HCT116 (cell line): ENCODE measurements at regions not wholly inside any gene's neighbourhood (a gene's known extent, or its start where the extent isn't known, plus 50 kb on each side); places are given as distances from the start of the nearest gene placed in this dataset.

ENCODE experiments used
- ATAC-seq: fragments of 200-7000 bp; cut with Tn5 transposase; 2 replicates; pipeline ENCODE4 v1.9.1; 2020; ENCODE audit warnings: mild to moderate bottlenecking, moderate library complexity
- BruUV-seq: library from RNA; stranded (reverse); fragments of 400-500 nt; replicated peaks from 2 replicates; lab custom pipeline; 2021; lab: Mats Ljungman, UMichigan
- CTCF ChIA-PET: fragments of 300-600 bp; sonication (Branson Sonifier 250); formaldehyde crosslinking; loops from one replicate; lab custom pipeline; 2021; ENCODE audit warnings: antibody characterized with exemption; lab: Charles Lee
- POLR2A ChIA-PET: fragments of 300-600, 350-600 bp; sonication (Branson Sonifier 250); formaldehyde crosslinking; loops from one replicate; lab custom pipeline; 2021; ENCODE audit warnings: antibody characterized with exemption; lab: Charles Lee
- RAD21 ChIA-PET, 2 experiments: fragments of 300-600 bp; sonication (Branson Sonifier 250); formaldehyde crosslinking; loops; one replicate each; lab custom pipeline; 2023; ENCODE audit warnings: low total read pairs in 2 of 2; ENCODE audit not compliant: uncharacterized antibody in 2 of 2, unreplicated experiment in 2 of 2, low non-redundant PET in 1 of 2; lab: Charles Lee
- DNase-seq: peaks from one replicate; pipeline ENCODE4 v3.0.0-alpha.2; 2010; ENCODE audit warnings: low read depth, low spot score
- H2AFZ ChIP-seq: fragments of 200-600 bp; shearing (Covaris generic), sonication (generic); 2 replicates; pipeline ENCODE4 v1.6.1; 2017; ENCODE audit warnings: low read depth, mixed run types, mixed read lengths, antibody characterized with exemption, low read length; ENCODE audit not compliant: poor library complexity, severe bottlenecking
- H3K27ac ChIP-seq: 2 replicates; pipeline ENCODE4 v1.5.1; 2012; ENCODE audit warnings: low read depth, low read length
- H3K27me3 ChIP-seq: fragments of 200-600 bp; sonication (generic); 2 replicates; pipeline ENCODE4 v1.6.1; 2016; ENCODE audit warnings: mixed run types, low read length, mixed read lengths; ENCODE audit not compliant: insufficient read depth
- H3K36me3 ChIP-seq, 2 experiments: fragments of 200-500 bp in 1 of 2; fragments of 200-600 bp in 1 of 2; sonication (Bioruptor generic) in 1 of 2; sonication (generic) in 1 of 2; 2 replicates each; pipeline versions ENCODE4 v1.5.1 to v1.6.1; 2014 to 2016; ENCODE audit warnings: low read length in 2 of 2, inconsistent platforms in 1 of 2, mixed read lengths in 1 of 2, mixed run types in 1 of 2; ENCODE audit not compliant: insufficient read depth in 2 of 2, control insufficient read depth in 1 of 2
- H3K4me1 ChIP-seq, 2 experiments: fragments of 200-600 bp in 1 of 2; sonication (generic) in 1 of 2; 2 replicates each; pipeline versions ENCODE4 v1.5.1 to v1.6.1; 2012 to 2017; ENCODE audit warnings: low read length in 2 of 2, inconsistent platforms in 1 of 2, mild to moderate bottlenecking in 1 of 2, mixed read lengths in 1 of 2, mixed run types in 1 of 2, moderate library complexity in 1 of 2; ENCODE audit not compliant: insufficient read depth in 2 of 2, control insufficient read depth in 1 of 2
- H3K4me2 ChIP-seq: fragments of 200-600 bp; sonication (generic); 2 replicates; pipeline ENCODE4 v1.6.1; 2017; ENCODE audit warnings: mixed run types, low read length, mixed read lengths
- H3K4me3 ChIP-seq, 2 experiments: fragments of 200-600 bp in 1 of 2; sonication (generic) in 1 of 2; replicated peaks in 1 of 2; 2 replicates each; pipeline ENCODE4 v1.5.1; 2011 to 2016; ENCODE audit warnings: low read length in 2 of 2, control low read depth in 1 of 2, low read depth in 1 of 2, mild to moderate bottlenecking in 1 of 2, mixed read lengths in 1 of 2, mixed run types in 1 of 2
- H3K79me2 ChIP-seq: fragments of 200-600 bp; sonication (generic); 2 replicates; pipeline ENCODE4 v1.6.1; 2017; ENCODE audit warnings: mild to moderate bottlenecking, mixed run types, low read length, moderate library complexity, mixed read lengths; ENCODE audit not compliant: insufficient read depth
- H3K9ac ChIP-seq: fragments of 200-600 bp; sonication (generic); 2 replicates; pipeline ENCODE4 v1.6.1; 2016; ENCODE audit warnings: low read length, mixed read lengths
- H3K9me2 ChIP-seq: fragments of 200-600 bp; sonication (generic), shearing (Covaris generic); 2 replicates; pipeline ENCODE4 v1.6.1; 2017; ENCODE audit warnings: mixed run types, mild to moderate bottlenecking, moderate library complexity; ENCODE audit not compliant: insufficient read depth
- H3K9me3 ChIP-seq, 2 experiments: fragments of 200-500 bp in 1 of 2; fragments of 200-600 bp in 1 of 2; sonication (Bioruptor generic) in 1 of 2; sonication (generic) in 1 of 2; 2 replicates each; pipeline ENCODE4 v1.6.1; 2014 to 2017; ENCODE audit warnings: low read length in 2 of 2, mixed read lengths in 2 of 2, inconsistent platforms in 1 of 2, low read depth in 1 of 2, mild to moderate bottlenecking in 1 of 2, mixed run types in 1 of 2, moderate library complexity in 1 of 2; ENCODE audit not compliant: control insufficient read depth in 1 of 2, insufficient read depth in 1 of 2
- H4K20me1 ChIP-seq: fragments of 200-600 bp; sonication (generic), shearing (Covaris generic); 2 replicates; pipeline ENCODE4 v1.6.1; 2017; ENCODE audit warnings: mixed run types, mild to moderate bottlenecking, moderate library complexity; ENCODE audit not compliant: insufficient read depth
- ATF3 ChIP-seq: IDR thresholded peaks from 2 replicates; pipeline ENCODE4 v1.6.1; 2012
- CTCF ChIP-seq, 3 experiments: fragments of 200-600 bp in 1 of 3; sonication (generic) in 1 of 3; IDR thresholded peaks in 2 of 3; conservative IDR thresholded peaks in 1 of 3; 2 replicates each; pipeline ENCODE4 v1.5.1; 2012 to 2017; ENCODE audit warnings: low read depth in 2 of 3, low read length in 2 of 3, antibody characterized with exemption in 1 of 3, borderline replicate concordance in 1 of 3, control low read depth in 1 of 3, mild to moderate bottlenecking in 1 of 3, mixed read lengths in 1 of 3, mixed run types in 1 of 3, moderate library complexity in 1 of 3; ENCODE audit not compliant: insufficient read depth in 1 of 3
- EGR1 ChIP-seq: IDR thresholded peaks from 2 replicates; pipeline ENCODE4 v1.6.1; 2012; ENCODE audit warnings: low read depth
- EZH2 ChIP-seq: fragments of 200-600 bp; sonication (generic); IDR thresholded peaks from 2 replicates; pipeline ENCODE4 v1.6.1; 2017; ENCODE audit warnings: antibody characterized with exemption, mixed run types
- EZH2phosphoT487 ChIP-seq: fragments of 200-600 bp; IDR thresholded peaks from 2 replicates; pipeline ENCODE4 v1.6.1; 2018; ENCODE audit warnings: antibody characterized with exemption, borderline replicate concordance
- JUND ChIP-seq: IDR thresholded peaks from 2 replicates; pipeline ENCODE4 v1.6.1; 2012
- POLR2A ChIP-seq: IDR thresholded peaks from 2 replicates; pipeline ENCODE4 v1.7.0; 2011; ENCODE audit warnings: borderline replicate concordance; ENCODE audit not compliant: insufficient read depth, insufficient read length; ENCODE audit errors: extremely low read depth
- RAD21 ChIP-seq: IDR thresholded peaks from 2 replicates; pipeline ENCODE4 v1.6.1; 2012; ENCODE audit warnings: low read depth, mild to moderate bottlenecking
- SIN3A ChIP-seq: IDR thresholded peaks from 2 replicates; pipeline ENCODE4 v1.6.1; 2012; ENCODE audit warnings: low read depth
- SP1 ChIP-seq: IDR thresholded peaks from 2 replicates; pipeline ENCODE4 v1.6.1; 2012; ENCODE audit warnings: low read depth
- SRF ChIP-seq: IDR thresholded peaks from 2 replicates; pipeline ENCODE4 v1.6.1; 2012; ENCODE audit warnings: low read depth
- TCF7L2 ChIP-seq: IDR thresholded peaks from 2 replicates; pipeline ENCODE4 v1.7.0; 2011; ENCODE audit warnings: borderline replicate concordance, inconsistent platforms; ENCODE audit not compliant: insufficient read depth, insufficient read length; ENCODE audit errors: extremely low read depth
- ZBTB33 ChIP-seq: IDR thresholded peaks from 2 replicates; pipeline ENCODE4 v1.6.1; 2011; ENCODE audit warnings: mild to moderate bottlenecking, low read length, moderate library complexity; ENCODE audit not compliant: insufficient replicate concordance; ENCODE audit errors: extremely low read depth
- intact Hi-C: fragments of 100-400 bp; cut with micrococcal nuclease; formaldehyde crosslinking; loops from 2 replicates; pipeline ENCODE4 v1.10.0; 2022

GRCh38 chr13:86731987-86732386 is 932.8 kb upstream of the SLITRK6 start:
- TF ChIP-seq EZH2 (no peak), EZH2phosphoT487 (no peak), ZBTB33 (no peak), EGR1 (no peak), JUND (no peak), CTCF (IDR thresholded peaks at IDR 0.05 in 2 of 3, conservative IDR thresholded peaks at IDR 0.05 in 1 of 3; ENCODE audit: borderline replicate concordance in 1 of 3, insufficient read depth in 1 of 3, low read depth in 2 of 3, low read length in 2 of 3) (no peak), SIN3A (no peak), SP1 (no peak), SRF (no peak), POLR2A (no peak), RAD21 (no peak), TCF7L2 (no peak), ATF3 (no peak)
- Histone ChIP-seq H3K27me3 (no peaks in the 10 kb centered on the region), H3K36me3 (no peaks in the 10 kb centered on the region), H3K4me3 (no peak overlapping the region), H4K20me1 (no peaks in the 10 kb centered on the region), H3K4me2 (no peak overlapping the region), H2AFZ (no peak overlapping the region), H3K27ac (no peak overlapping the region), H3K4me1 (no peaks in the 10 kb centered on the region), H3K79me2 (no peaks in the 10 kb centered on the region), H3K9me2 (no peaks in the 10 kb centered on the region), H3K9me3 (peaks cover 0 to 8% of the 10 kb centered on the region in 2 experiments; a peak in 3 of 4 replicates), H3K9ac (no peak overlapping the region)
- DNase-seq (no peak), ATAC-seq (no peak)
- BruUV-seq: no TSS peak
- ChIA-PET CTCF (no interaction called here), RAD21 (no interaction called here), POLR2A (no interaction called here)
- intact Hi-C loops: no loop called here
